Transverse colon (tissue), 4 donors: ENCODE measurements at regions not wholly inside any gene's neighbourhood (a gene's known extent, or its start where the extent isn't known, plus 50 kb on each side); places are given as distances from the start of the nearest gene placed in this dataset.

ENCODE experiments used
- DNase-seq: peaks from one replicate; pipeline ENCODE4 v3.0.0-alpha.2; 2019
- H3K27ac ChIP-seq, 4 donors: fragments of 200-600 bp; sonication (generic); 2 replicates each; pipeline ENCODE4 v1.5.1; 2016 to 2018; ENCODE audit warnings: inconsistent platforms in 4 of 4
- H3K27me3 ChIP-seq: fragments of 200-600 bp; sonication (generic); 2 replicates; pipeline ENCODE4 v1.5.1; 2017; ENCODE audit warnings: inconsistent platforms
- H3K36me3 ChIP-seq, 4 donors: fragments of 200-600 bp; sonication (generic); 2 replicates each; pipeline ENCODE4 v1.5.1; 2017 to 2019; ENCODE audit warnings: inconsistent platforms in 4 of 4
- H3K4me1 ChIP-seq, 4 donors: fragments of 200-600 bp; sonication (generic); 2 replicates each; pipeline ENCODE4 v1.5.1; 2017 to 2020; ENCODE audit warnings: inconsistent platforms in 4 of 4
- H3K4me3 ChIP-seq, 4 donors: fragments of 200-600 bp; sonication (generic); 1 replicate in 1 of 4; 2 replicates in 3 of 4; pipeline versions ENCODE4 v1.5.1 to v1.6.1; 2017 to 2019; ENCODE audit warnings: inconsistent platforms in 4 of 4
- H3K9me3 ChIP-seq, 2 donors: fragments of 200-600 bp; sonication (generic); 2 replicates each; pipeline ENCODE4 v1.5.1; 2017 to 2019; ENCODE audit warnings: inconsistent platforms in 2 of 2
- EP300 ChIP-seq: sonication (generic); formaldehyde crosslinking; IDR thresholded peaks from one replicate; pipeline ENCODE4 v1.6.1; 2017; ENCODE audit warnings: antibody characterized with exemption, low read depth
- POLR2A ChIP-seq: fragments of 450-650 bp; IDR thresholded peaks from one replicate; pipeline ENCODE4 v1.6.1; 2016; ENCODE audit warnings: antibody characterized with exemption, mild to moderate bottlenecking, moderate library complexity
- POLR2AphosphoS5 ChIP-seq, 3 donors: sonication (generic); formaldehyde crosslinking; IDR thresholded peaks; one replicate each; pipeline ENCODE4 v1.6.1; 2016; ENCODE audit warnings: antibody characterized with exemption in 3 of 3
- WGBS, 2 donors: methylation state at CpG; one replicate each; pipeline ENCODE4 v1.1.5; 2018; ENCODE audit warnings: low coverage in 1 of 2; 5-methylcytosine and 5-hydroxymethylcytosine counted together
- in situ Hi-C, 4 donors: fragments of 200-750 bp; cut with MboI; loops; one replicate each; pipeline versions ENCODE4 v1.15.0 to v1.15.1; 2017; ENCODE audit warnings: low sequenced_read_pairs in 3 of 4, low pct_ligation_motif_present in 1 of 4, low pct_unique_long_range_greater_than_20kb in 1 of 4
- intact Hi-C: fragments of 100-400 bp; cut with DNase I; formaldehyde crosslinking; loops from one replicate; pipeline ENCODE4 v1.15.1; 2023; ENCODE audit warnings: low total_unique reads
- TF ChIP-seq, protein P1 (sequence below), 5 experiments: fragments of 200-600 bp in 3 of 5; fragments of 450-650 bp in 2 of 5; sonication (generic) in 3 of 5; IDR thresholded peaks; 1 replicate in 2 of 5; 2 replicates in 3 of 5; pipeline ENCODE4 v1.5.1; 2016 to 2017; ENCODE audit warnings: antibody characterized with exemption in 5 of 5, inconsistent platforms in 3 of 5, mild to moderate bottlenecking in 2 of 5, moderate library complexity in 1 of 5

DNA sequence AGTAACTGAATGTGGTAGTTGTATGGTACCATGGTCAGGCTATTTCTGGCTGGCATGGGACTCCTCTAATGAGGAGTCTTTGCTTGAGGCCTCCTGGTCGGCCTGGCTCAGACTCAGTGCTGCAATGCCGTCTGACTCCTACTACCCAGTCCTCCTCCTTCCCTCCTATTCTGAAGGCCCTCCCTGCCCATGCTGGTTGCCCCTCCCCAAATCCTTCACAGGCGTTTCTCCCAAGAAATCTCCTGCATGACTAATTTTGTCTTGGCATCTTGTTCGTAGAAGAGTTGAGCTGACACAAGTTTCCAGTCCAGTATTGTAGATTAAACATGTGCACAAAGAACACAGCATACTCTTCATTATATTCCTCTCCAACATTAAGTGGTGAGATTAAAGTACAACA is 115.5 kb downstream of the NFKBIZ start:
- intact Hi-C loops (no loop called here), in situ Hi-C loops (no loop called here)
- no peaks in the 10 kb centered on the region for H3K4me1 ChIP-seq
- H3K9me3 ChIP-seq = no peaks in the 10 kb centered on the region
- H3K36me3 ChIP-seq = no peaks in the 10 kb centered on the region
- no peak for TF ChIP-seq EP300
- TF ChIP-seq POLR2A = no peak
- TF ChIP-seq, protein P1, sequence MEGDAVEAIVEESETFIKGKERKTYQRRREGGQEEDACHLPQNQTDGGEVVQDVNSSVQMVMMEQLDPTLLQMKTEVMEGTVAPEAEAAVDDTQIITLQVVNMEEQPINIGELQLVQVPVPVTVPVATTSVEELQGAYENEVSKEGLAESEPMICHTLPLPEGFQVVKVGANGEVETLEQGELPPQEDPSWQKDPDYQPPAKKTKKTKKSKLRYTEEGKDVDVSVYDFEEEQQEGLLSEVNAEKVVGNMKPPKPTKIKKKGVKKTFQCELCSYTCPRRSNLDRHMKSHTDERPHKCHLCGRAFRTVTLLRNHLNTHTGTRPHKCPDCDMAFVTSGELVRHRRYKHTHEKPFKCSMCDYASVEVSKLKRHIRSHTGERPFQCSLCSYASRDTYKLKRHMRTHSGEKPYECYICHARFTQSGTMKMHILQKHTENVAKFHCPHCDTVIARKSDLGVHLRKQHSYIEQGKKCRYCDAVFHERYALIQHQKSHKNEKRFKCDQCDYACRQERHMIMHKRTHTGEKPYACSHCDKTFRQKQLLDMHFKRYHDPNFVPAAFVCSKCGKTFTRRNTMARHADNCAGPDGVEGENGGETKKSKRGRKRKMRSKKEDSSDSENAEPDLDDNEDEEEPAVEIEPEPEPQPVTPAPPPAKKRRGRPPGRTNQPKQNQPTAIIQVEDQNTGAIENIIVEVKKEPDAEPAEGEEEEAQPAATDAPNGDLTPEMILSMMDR (IDR thresholded peaks at IDR 0.05) = no peak
- TF ChIP-seq POLR2AphosphoS5 (IDR thresholded peaks at IDR 0.05) = no peak
- H3K27me3 ChIP-seq = no peaks in the 10 kb centered on the region
- no peak overlapping the region for H3K27ac ChIP-seq
- no peak for DNase-seq
- WGBS, 2 donors = 81% methylated on average over 4 of the region's 4 CpGs; no CpG with 5 or more reads in 1 of the 2 donors
- H3K4me3 ChIP-seq = no peak overlapping the region

DNA sequence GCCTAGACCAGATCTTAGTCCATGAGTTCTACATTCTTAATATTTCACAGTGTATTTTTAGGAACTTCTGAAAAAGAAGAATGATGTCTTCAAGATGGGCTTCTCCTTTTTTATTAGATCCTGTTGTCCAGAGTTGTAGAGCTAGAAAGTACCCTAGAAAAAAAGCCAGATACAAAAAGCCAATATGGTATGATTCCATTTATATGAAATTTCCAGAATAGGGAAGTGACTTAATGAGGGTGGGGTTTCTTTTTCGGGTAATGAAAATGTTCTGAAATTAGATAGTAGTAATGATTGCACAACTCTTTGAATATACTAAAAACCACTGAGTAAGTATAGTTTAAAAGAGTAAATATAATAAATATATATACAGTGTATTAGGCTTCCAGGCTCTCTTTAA is 116.9 kb downstream of the NFKBIZ start:
- no peaks in the 10 kb centered on the region for H3K4me1 ChIP-seq
- WGBS, 2 donors = 53 to 64% methylated on average over 1 of the region's 1 CpG
- TF ChIP-seq POLR2A (no peak), POLR2AphosphoS5 (IDR thresholded peaks at IDR 0.05) (no peak), EP300 (no peak)
- TF ChIP-seq, protein P1 (IDR thresholded peaks at IDR 0.05) = no peak
- H3K27ac ChIP-seq = no peak overlapping the region
- in situ Hi-C loops (no loop called here), intact Hi-C loops (no loop called here)
- DNase-seq = no peak
- H3K4me3 ChIP-seq = no peak overlapping the region
- H3K27me3 ChIP-seq = no peaks in the 10 kb centered on the region
- no peaks in the 10 kb centered on the region for H3K36me3 ChIP-seq
- H3K9me3 ChIP-seq = no peaks in the 10 kb centered on the region

DNA sequence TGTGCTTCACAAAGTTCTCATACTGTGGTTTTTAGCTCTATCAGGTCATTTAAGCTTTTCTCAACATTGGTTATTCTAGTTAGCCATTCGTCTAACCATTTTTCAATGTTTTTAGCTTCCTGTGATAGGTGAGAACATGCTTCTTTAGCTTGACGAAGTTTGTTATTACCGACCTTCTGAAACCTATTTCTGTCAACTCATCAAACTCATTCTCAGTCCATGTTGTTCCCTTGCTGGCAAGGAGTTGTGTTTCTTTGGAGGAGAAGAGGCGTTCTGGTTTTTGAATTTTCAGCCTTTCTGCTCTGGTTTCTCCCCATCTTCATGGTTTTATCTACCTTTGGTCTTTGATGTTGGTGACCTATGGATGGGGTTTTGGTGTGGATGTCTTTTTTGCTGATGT is 120.9 kb downstream of the NFKBIZ start:
- Histone ChIP-seq H3K27ac (no peak overlapping the region), H3K4me3 (no peak overlapping the region), H3K9me3 (no peaks in the 10 kb centered on the region), H3K4me1 (no peaks in the 10 kb centered on the region), H3K36me3 (no peaks in the 10 kb centered on the region), H3K27me3 (no peaks in the 10 kb centered on the region)
- intact Hi-C loops (no loop called here), in situ Hi-C loops (no loop called here)
- DNase-seq = no peak
- TF ChIP-seq, protein P1 (IDR thresholded peaks at IDR 0.05) = no peak
- no peak for TF ChIP-seq POLR2AphosphoS5 (IDR thresholded peaks at IDR 0.05)
- TF ChIP-seq POLR2A = no peak
- TF ChIP-seq EP300 = no peak
- WGBS, 2 donors = 94 to 97% methylated on average over 4 of the region's 4 CpGs

DNA sequence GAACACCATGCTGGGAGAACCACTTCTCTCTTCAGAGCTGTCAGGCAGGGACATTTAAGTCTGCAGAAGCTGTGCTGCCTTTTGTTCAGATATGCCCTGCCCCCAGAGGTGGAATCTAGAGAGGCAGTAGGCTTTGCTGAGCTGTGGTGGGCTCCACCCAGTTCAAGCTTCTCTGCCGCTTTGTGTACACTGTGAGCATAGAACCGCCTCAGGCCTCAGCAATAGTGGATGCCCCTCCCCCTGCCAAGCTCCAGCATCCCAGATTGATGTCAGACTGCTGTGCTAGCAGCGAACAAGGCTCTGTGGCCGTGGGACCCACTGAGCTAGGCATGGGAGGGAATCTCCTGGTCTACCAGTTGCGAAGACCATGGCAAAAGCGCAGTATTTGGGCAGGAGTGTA is 121.6 kb downstream of the NFKBIZ start:
- TF ChIP-seq POLR2AphosphoS5 (IDR thresholded peaks at IDR 0.05) = no peak
- no peak for TF ChIP-seq POLR2A
- TF ChIP-seq, protein P1 (IDR thresholded peaks at IDR 0.05) = no peak
- TF ChIP-seq EP300 = no peak

More for the DNA sequence above, 121.6 kb downstream of the NFKBIZ start:
- Histone ChIP-seq H3K27me3 (no peaks in the 10 kb centered on the region), H3K36me3 (no peaks in the 10 kb centered on the region), H3K4me3 (no peak overlapping the region), H3K4me1 (no peaks in the 10 kb centered on the region), H3K27ac (no peak overlapping the region), H3K9me3 (no peaks in the 10 kb centered on the region)
- in situ Hi-C loops = no loop called here
- WGBS, 2 donors = 90% methylated on average over 6 of the region's 6 CpGs; no CpG with 5 or more reads in 1 of the 2 donors
- intact Hi-C loops = no loop called here
- no peak for DNase-seq
